ENCODE measurements at regions not wholly inside any gene's neighbourhood (a gene's known extent, or its start where the extent isn't known, plus 50 kb on each side); places are given as distances from the start of the nearest gene placed in this dataset.

DNA sequence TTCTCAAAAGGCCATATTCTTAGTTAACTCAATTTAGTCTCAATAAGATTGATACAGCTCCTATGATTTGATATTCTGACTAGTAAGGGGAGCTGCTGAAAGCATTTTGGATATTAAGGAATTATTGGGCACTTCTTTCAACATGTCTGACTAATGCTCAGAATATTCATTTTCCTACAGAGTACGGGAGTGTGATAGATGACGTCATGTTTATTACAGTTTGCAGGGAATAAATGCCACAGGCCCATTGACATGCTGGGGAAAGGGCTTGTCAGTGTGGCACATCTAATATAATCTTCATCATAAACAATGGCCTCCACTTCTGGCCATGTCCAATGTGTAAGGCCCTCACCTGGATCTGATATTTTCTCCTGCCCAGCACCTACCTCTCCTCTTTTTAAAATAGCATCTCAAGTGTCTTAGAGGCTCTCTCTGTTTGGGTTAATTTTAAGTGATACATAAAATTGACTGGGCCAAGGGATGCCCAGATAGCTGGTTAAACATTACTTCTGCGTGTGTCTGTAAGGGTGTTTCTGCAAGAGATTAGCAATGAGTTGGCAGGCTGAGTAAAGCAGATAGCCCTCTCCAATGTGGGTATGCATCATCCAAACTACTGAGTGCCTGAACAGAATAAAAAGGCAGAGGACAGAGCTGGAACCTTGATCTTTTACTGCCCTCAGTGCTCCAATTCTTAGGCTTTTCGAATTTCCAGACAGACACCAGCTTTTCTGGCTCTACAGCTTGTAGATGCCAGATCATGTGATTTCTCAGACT, 99.3 kb downstream of the SLC24A2 start:
- TF ChIP-seq, protein P1, sequence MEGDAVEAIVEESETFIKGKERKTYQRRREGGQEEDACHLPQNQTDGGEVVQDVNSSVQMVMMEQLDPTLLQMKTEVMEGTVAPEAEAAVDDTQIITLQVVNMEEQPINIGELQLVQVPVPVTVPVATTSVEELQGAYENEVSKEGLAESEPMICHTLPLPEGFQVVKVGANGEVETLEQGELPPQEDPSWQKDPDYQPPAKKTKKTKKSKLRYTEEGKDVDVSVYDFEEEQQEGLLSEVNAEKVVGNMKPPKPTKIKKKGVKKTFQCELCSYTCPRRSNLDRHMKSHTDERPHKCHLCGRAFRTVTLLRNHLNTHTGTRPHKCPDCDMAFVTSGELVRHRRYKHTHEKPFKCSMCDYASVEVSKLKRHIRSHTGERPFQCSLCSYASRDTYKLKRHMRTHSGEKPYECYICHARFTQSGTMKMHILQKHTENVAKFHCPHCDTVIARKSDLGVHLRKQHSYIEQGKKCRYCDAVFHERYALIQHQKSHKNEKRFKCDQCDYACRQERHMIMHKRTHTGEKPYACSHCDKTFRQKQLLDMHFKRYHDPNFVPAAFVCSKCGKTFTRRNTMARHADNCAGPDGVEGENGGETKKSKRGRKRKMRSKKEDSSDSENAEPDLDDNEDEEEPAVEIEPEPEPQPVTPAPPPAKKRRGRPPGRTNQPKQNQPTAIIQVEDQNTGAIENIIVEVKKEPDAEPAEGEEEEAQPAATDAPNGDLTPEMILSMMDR (IDR thresholded peaks at IDR 0.05) = no peak
- no peak for DNase-seq
- Histone ChIP-seq H3K27ac (no peak overlapping the region), H3K4me1 (no peaks in the 10 kb centered on the region), H3K36me3 (no peaks in the 10 kb centered on the region), H3K9me3 (peaks cover 6% of the 10 kb centered on the region), H3K4me3 (no peak overlapping the region), H3K27me3 (no peaks in the 10 kb centered on the region)
- no peak for ATAC-seq
- intact Hi-C loops (cut with DNase I) = no loop called here

DNA sequence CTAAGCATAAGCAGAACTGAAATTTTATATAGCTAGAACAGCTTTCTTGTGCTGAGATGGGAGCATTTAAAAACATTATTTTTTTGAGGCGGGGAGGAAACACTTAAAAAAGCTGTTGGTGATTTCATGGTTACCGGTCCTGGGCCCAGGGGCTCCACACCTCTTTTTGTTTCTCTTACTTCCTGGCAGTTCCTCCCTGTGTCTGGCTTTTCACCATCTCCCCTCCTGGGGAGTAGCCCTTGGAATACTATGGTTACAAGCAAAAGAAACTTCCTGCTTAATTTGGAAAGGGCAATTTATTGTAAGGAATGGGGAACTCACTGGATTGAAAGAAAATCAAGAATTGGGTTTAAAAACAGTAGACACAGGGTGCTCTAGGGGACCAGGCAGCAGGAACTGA, 105.1 kb downstream of the SLC24A2 start:
- no peak overlapping the region for H3K27ac ChIP-seq
- H3K36me3 ChIP-seq = no peaks in the 10 kb centered on the region
- intact Hi-C loops (cut with DNase I) = no loop called here

DNA sequence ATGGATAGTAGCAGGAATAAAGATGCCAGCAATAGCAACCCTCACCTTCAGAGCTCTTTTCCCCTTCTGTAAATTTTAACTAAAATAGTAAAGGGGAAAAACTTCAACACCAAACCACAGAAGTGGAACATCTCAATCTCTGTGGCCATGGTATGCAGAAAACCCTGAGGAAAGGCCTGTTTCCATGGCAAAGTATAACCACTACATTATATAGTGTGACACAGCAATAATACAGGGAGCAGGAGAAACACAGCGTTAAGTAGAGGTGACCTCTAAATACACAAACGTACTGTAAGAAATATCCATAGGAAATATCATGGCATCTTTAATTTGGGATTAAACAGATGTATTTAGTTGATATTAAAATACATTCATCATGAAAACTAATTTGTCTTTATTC, 106.4 kb downstream of the SLC24A2 start:
- Histone ChIP-seq H3K36me3 (no peaks in the 10 kb centered on the region), H3K4me3 (no peak overlapping the region), H3K4me1 (no peaks in the 10 kb centered on the region), H3K9me3 (peaks cover 6% of the 10 kb centered on the region), H3K27ac (no peak overlapping the region), H3K27me3 (no peaks in the 10 kb centered on the region)
- intact Hi-C loops (cut with DNase I) = no loop called here
- DNase-seq (no peak), ATAC-seq (no peak)
- TF ChIP-seq, protein P1 (IDR thresholded peaks at IDR 0.05) = no peak

More for the DNA sequence above, 105.1 kb downstream of the SLC24A2 start:
- Histone ChIP-seq H3K4me3 (no peak overlapping the region), H3K9me3 (peaks cover 6% of the 10 kb centered on the region), H3K4me1 (no peaks in the 10 kb centered on the region), H3K27me3 (no peaks in the 10 kb centered on the region)
- DNase-seq (no peak), ATAC-seq (no peak)
- TF ChIP-seq, protein P1 (IDR thresholded peaks at IDR 0.05) = no peak

DNA sequence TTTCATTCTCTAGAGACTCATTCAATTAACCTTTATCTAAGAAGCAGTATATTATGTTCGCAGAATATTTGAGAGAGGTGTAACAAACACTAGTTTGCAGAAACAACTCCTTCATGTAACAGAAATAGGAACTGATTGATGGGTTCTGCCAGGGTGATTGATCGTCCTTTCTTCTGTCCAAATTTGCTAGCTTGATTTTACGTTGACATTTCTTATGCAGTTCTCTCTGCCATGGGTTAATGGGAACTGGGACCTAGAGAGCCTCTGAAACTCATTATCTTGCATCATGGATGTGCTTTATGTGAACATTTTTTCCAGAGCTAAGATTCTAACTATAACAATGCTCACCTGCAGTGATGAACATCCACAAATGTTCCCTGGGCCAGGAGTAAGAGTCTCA, 107.0 kb downstream of the SLC24A2 start:
- H3K4me1 ChIP-seq = no peaks in the 10 kb centered on the region
- intact Hi-C loops (cut with DNase I) = no loop called here
- DNase-seq (no peak), ATAC-seq (no peak)
- H3K27me3 ChIP-seq = no peaks in the 10 kb centered on the region
- H3K9me3 ChIP-seq = peaks cover 6% of the 10 kb centered on the region
- no peak overlapping the region for H3K4me3 ChIP-seq
- TF ChIP-seq, protein P1 (IDR thresholded peaks at IDR 0.05) = no peak
- H3K27ac ChIP-seq = no peak overlapping the region
- H3K36me3 ChIP-seq = no peaks in the 10 kb centered on the region

DNA sequence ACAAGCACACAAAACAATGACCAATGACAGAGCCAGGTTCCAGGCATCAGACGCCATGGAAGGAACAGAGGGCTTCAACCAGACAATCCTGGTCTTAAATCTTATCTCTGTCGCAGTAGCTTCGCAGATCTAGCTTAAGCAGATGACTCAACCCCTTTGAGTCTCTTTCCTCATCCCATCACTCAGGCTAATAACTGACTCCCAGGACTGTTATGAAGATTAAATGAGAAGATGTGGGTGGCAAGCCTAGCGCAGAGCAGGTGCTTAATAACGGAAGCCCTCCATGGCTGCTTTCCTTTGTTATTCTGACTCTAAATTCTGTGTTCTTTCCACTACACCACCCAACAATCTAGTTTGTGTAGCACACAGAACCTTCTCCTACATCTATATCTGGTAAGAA, 110.9 kb downstream of the SLC24A2 start:
- no peaks in the 10 kb centered on the region for H3K36me3 ChIP-seq
- intact Hi-C loops (cut with DNase I) = no loop called here
- TF ChIP-seq, protein P1 (IDR thresholded peaks at IDR 0.05) = no peak
- no peak for ATAC-seq
- no peak for DNase-seq
- H3K4me1 ChIP-seq = no peaks in the 10 kb centered on the region
- H3K9me3 ChIP-seq = no peaks in the 10 kb centered on the region
- no peak overlapping the region for H3K4me3 ChIP-seq
- no peaks in the 10 kb centered on the region for H3K27me3 ChIP-seq
- no peak overlapping the region for H3K27ac ChIP-seq
